HepG2 (cell line): ENCODE measurements at regions not wholly inside any gene's neighbourhood (a gene's known extent, or its start where the extent isn't known, plus 50 kb on each side); places are given as distances from the start of the nearest gene placed in this dataset.

Source experiments
- ATAC-seq: fragments of 200-7000 bp; cut with Tn5 transposase; 3 replicates; pipeline ENCODE4 v1.9.1; 2020; ENCODE audit warnings: mild to moderate bottlenecking, moderate library complexity
- BruUV-seq: library from RNA; stranded (reverse); fragments of 400-500 nt; replicated peaks from 2 replicates; lab custom pipeline; 2021; lab: Mats Ljungman, UMichigan
- CTCF ChIA-PET: fragments of 300-600 bp; formaldehyde crosslinking; extraction: SDS; loops from one replicate; lab custom pipeline; 2021; ENCODE audit warnings: low total read pairs, inconsistent platforms, low intra/inter-chr PET ratio; lab: Yijun Ruan, JAX
- POLR2A ChIA-PET: fragments of 350-600 bp; sonication (Branson Sonifier 250); formaldehyde crosslinking; loops from one replicate; lab custom pipeline; 2020; ENCODE audit warnings: antibody characterized with exemption, inconsistent platforms; lab: Yijun Ruan, JAX
- DNase-seq: peaks from one replicate; pipeline ENCODE4 v3.0.0-alpha.2; 2015; ENCODE audit warnings: low spot score
- FAIRE-seq: peaks from 3 replicates; lab custom pipeline; 2011; peaks lifted over from hg19 to GRCh38; lab: Jason Lieb, UNC
- H2AFZ ChIP-seq: one replicate; pipeline ENCODE4 v1.6.1; 2011; ENCODE audit warnings: low read length, inconsistent platforms
- H3K27ac ChIP-seq: fragments of 300-600 bp; 3 replicates; pipeline ENCODE4 v1.8.0; 2011; ENCODE audit warnings: mixed run types, mild to moderate bottlenecking, mixed read lengths, low read length, inconsistent platforms; ENCODE audit not compliant: insufficient read depth; ENCODE audit errors: extremely low read length
- H3K27me3 ChIP-seq, 2 experiments: fragments of 200-600 bp in 1 of 2; 2 replicates in 1 of 2; 3 replicates in 1 of 2; pipeline versions ENCODE4 v1.6.0 to v1.8.0; 2011; ENCODE audit warnings: low read length in 2 of 2, mild to moderate bottlenecking in 2 of 2, moderate library complexity in 2 of 2, inconsistent platforms in 1 of 2; ENCODE audit not compliant: insufficient read depth in 2 of 2, control insufficient read depth in 1 of 2
- H3K36me3 ChIP-seq, 2 experiments: fragments of 200-600 bp in 1 of 2; replicated peaks in 1 of 2; 2 replicates in 1 of 2; 3 replicates in 1 of 2; pipeline versions ENCODE4 v1.5.1 to v1.8.0; 2011; ENCODE audit warnings: low read length in 2 of 2, inconsistent platforms in 1 of 2; ENCODE audit not compliant: insufficient read depth in 2 of 2, control insufficient read depth in 1 of 2
- H3K4me1 ChIP-seq: 2 replicates; pipeline ENCODE4 v1.5.1; 2012; ENCODE audit warnings: low read length, inconsistent platforms; ENCODE audit not compliant: insufficient read depth
- H3K4me2 ChIP-seq: 2 replicates; pipeline ENCODE4 v1.6.0; 2011; ENCODE audit warnings: low read depth, low read length, inconsistent platforms
- H3K4me3 ChIP-seq, 3 experiments: fragments of 200-600 bp in 1 of 3; sonication (generic), shearing (Covaris generic) in 1 of 3; replicated peaks in 1 of 3; 2 replicates each; pipeline ENCODE4 v1.5.1; 2011 to 2016; ENCODE audit warnings: low read length in 3 of 3, inconsistent platforms in 2 of 3, low read depth in 2 of 3, mild to moderate bottlenecking in 2 of 3, control low read depth in 1 of 3, mixed read lengths in 1 of 3; ENCODE audit not compliant: insufficient read depth in 1 of 3
- H3K79me2 ChIP-seq: one replicate; pipeline ENCODE4 v1.6.1; 2011; ENCODE audit warnings: low read length, inconsistent platforms; ENCODE audit not compliant: insufficient read depth
- H3K9ac ChIP-seq: 2 replicates; pipeline ENCODE4 v1.6.0; 2011; ENCODE audit warnings: mild to moderate bottlenecking, low read depth, low read length, inconsistent platforms; ENCODE audit not compliant: insufficient read depth
- H3K9me3 ChIP-seq: 2 replicates; pipeline ENCODE4 v1.5.1; 2012; ENCODE audit warnings: mild to moderate bottlenecking, low read length
- H4K20me1 ChIP-seq: 2 replicates; pipeline ENCODE4 v1.6.0; 2011; ENCODE audit warnings: inconsistent platforms, mild to moderate bottlenecking, low read length, moderate library complexity; ENCODE audit not compliant: insufficient read depth
- AGO2 ChIP-seq: fragments of 200-400 bp; formaldehyde crosslinking; optimal IDR thresholded peaks from 2 replicates; pipeline ENCODE3; 2017; ENCODE audit warnings: mild to moderate bottlenecking, low read depth, low read length, moderate library complexity
- ATRX ChIP-seq: sonication (generic); formaldehyde crosslinking; IDR thresholded peaks from 2 replicates; pipeline ENCODE4 v1.4.0; 2020; ENCODE audit warnings: missing genetic modification reagents, borderline replicate concordance
- FOXJ3 ChIP-seq: sonication (generic); formaldehyde crosslinking; IDR thresholded peaks from 2 replicates; pipeline ENCODE4 v1.4.0; 2020; ENCODE audit warnings: missing genetic modification reagents, mild to moderate bottlenecking, borderline replicate concordance
- KDM1A ChIP-seq: IDR thresholded peaks from 2 replicates; pipeline ENCODE4 v1.6.1; 2016; ENCODE audit warnings: missing compliant biosample characterization
- MED1 ChIP-seq: sonication (generic); formaldehyde crosslinking; IDR thresholded peaks from 2 replicates; pipeline ENCODE4 v1.4.0; 2020; ENCODE audit warnings: missing genetic modification reagents
- NFE2L1 ChIP-seq: sonication (generic); formaldehyde crosslinking; IDR thresholded peaks from 2 replicates; pipeline ENCODE4 v1.4.0; 2020; ENCODE audit warnings: missing genetic modification reagents, mild to moderate bottlenecking, borderline replicate concordance
- NFIB ChIP-seq: sonication (generic); formaldehyde crosslinking; IDR thresholded peaks from 2 replicates; pipeline ENCODE4 v1.9.0; 2021; ENCODE audit warnings: missing genetic modification reagents, mild to moderate bottlenecking, borderline replicate concordance
- NR1H2 ChIP-seq: sonication (generic); formaldehyde crosslinking; IDR thresholded peaks from 2 replicates; pipeline ENCODE4 v1.8.1; 2022; ENCODE audit warnings: low read depth, missing genetic modification reagents, borderline replicate concordance
- SP1 ChIP-seq, 2 experiments: fragments of 450-650 bp in 1 of 2; sonication (generic) in 1 of 2; formaldehyde crosslinking in 1 of 2; IDR thresholded peaks; 2 replicates each; pipeline versions ENCODE4 v1.4.0 to v1.6.1; 2016 to 2020; ENCODE audit warnings: missing genetic modification reagents in 1 of 2
- SRSF1 ChIP-seq: fragments of 200-400 bp; formaldehyde crosslinking; optimal IDR thresholded peaks from 2 replicates; pipeline ENCODE3; 2017; ENCODE audit warnings: mild to moderate bottlenecking, low read depth, low read length, moderate library complexity
- ZNF281 ChIP-seq: sonication (generic); formaldehyde crosslinking; IDR thresholded peaks from 2 replicates; pipeline ENCODE4 v1.4.0; 2020; ENCODE audit warnings: missing genetic modification reagents, borderline replicate concordance
- ZNF317 ChIP-seq: sonication (generic); formaldehyde crosslinking; IDR thresholded peaks from 2 replicates; pipeline ENCODE4 v1.5.0; 2020; ENCODE audit warnings: mild to moderate bottlenecking, missing genetic modification reagents
- ZNF33B ChIP-seq: sonication (generic); formaldehyde crosslinking; IDR thresholded peaks from 2 replicates; pipeline ENCODE4 v1.5.1; 2020; ENCODE audit warnings: mild to moderate bottlenecking, missing genetic modification reagents
- ZNF441 ChIP-seq: sonication (generic); formaldehyde crosslinking; IDR thresholded peaks from 2 replicates; pipeline ENCODE4 v1.7.0; 2021; ENCODE audit warnings: missing genetic modification reagents, borderline replicate concordance
- ZNF639 ChIP-seq: conservative IDR thresholded peaks from 2 replicates; pipeline ENCODE4 v1.6.1; 2018; ENCODE audit warnings: missing genetic modification reagents
- ZNF660 ChIP-seq: sonication (generic); formaldehyde crosslinking; IDR thresholded peaks from 2 replicates; pipeline ENCODE4 v1.5.1; 2020; ENCODE audit warnings: mild to moderate bottlenecking, low read depth, missing genetic modification reagents, borderline replicate concordance
- ZNF737 ChIP-seq: sonication (generic); formaldehyde crosslinking; IDR thresholded peaks from 2 replicates; pipeline ENCODE4 v1.5.0; 2020; ENCODE audit warnings: missing genetic modification reagents, mild to moderate bottlenecking, borderline replicate concordance
- WGBS: methylation state at CpG from one replicate; pipeline ENCODE4 v1.1.6; 2017; ENCODE audit warnings: low lambda C conversion rate; 5-methylcytosine and 5-hydroxymethylcytosine counted together
- in situ Hi-C: cut with HindIII; loops from 2 replicates; pipeline ENCODE4 v1.10.0; 2017; ENCODE audit warnings: low pct_unique_long_range_greater_than_20kb; ENCODE audit not compliant: extremely low pct_ligation_motif_present
- intact Hi-C: fragments of 100-400 bp; cut with micrococcal nuclease; formaldehyde crosslinking; loops from one replicate; pipeline ENCODE4 v1.10.0; 2022; ENCODE audit not compliant: unreplicated experiment

- POLR2A ChIA-PET: no interaction called here
- H3K36me3 ChIP-seq: no peaks in the 10 kb centered on the region
- WGBS: 0% methylated on average over 1 of the region's 1 CpG
- no TSS peak for BruUV-seq
- CTCF ChIA-PET: no interaction called here
- intact Hi-C loops: no loop called here
- TF ChIP-seq SRSF1 (no peak), ZNF660 (no peak), ZNF737 (CRISPR knock-in tag) (no peak), NFIB (CRISPR knock-in tag) (no peak), NR1H2 (CRISPR knock-in tag) (no peak)
- TF ChIP-seq, all 625 proteins: peak for 0
- H3K79me2 ChIP-seq: no peaks in the 10 kb centered on the region
- no peak overlapping the region for H3K27ac ChIP-seq
- ATAC-seq: no peak
- 0 out of 5 replicates have a peak, but pooled peaks cover 0 to 3% of the 10 kb centered on the region in 2 experiments for H3K27me3 ChIP-seq
- FAIRE-seq: no peak
- H3K9ac ChIP-seq: no peak overlapping the region
- in situ Hi-C loops: no loop called here
- no peaks in the 10 kb centered on the region for H4K20me1 ChIP-seq
- no peak overlapping the region for H3K4me3 ChIP-seq
- H3K9me3 ChIP-seq: no peaks in the 10 kb centered on the region
- no peak for DNase-seq
- no peaks in the 10 kb centered on the region for H3K4me1 ChIP-seq
- no peak overlapping the region for H2AFZ ChIP-seq
- H3K4me2 ChIP-seq: no peak overlapping the region
Measured at GRCh38 chr3:68135067-68135466, 480.7 kb upstream of the SUCLG2 start.

GRCh38 chr3:68129065-68129464 is 474.7 kb upstream of the SUCLG2 start:
- Histone ChIP-seq H3K9ac (no peak overlapping the region), H3K79me2 (no peaks in the 10 kb centered on the region), H3K4me1 (no peaks in the 10 kb centered on the region), H4K20me1 (no peaks in the 10 kb centered on the region), H2AFZ (no peak overlapping the region), H3K4me3 (no peak overlapping the region), H3K36me3 (no peaks in the 10 kb centered on the region), H3K27me3 (no peaks in the 10 kb centered on the region), H3K27ac (no peak overlapping the region), H3K4me2 (no peak overlapping the region), H3K9me3 (no peaks in the 10 kb centered on the region)
- CTCF ChIA-PET: no interaction called here
- ATAC-seq (no peak), FAIRE-seq (no peak), DNase-seq (no peak)
- in situ Hi-C loops (no loop called here), intact Hi-C loops (no loop called here)
- BruUV-seq: no TSS peak
- 21% methylated on average over 3 of the region's 3 CpGs for WGBS
- POLR2A ChIA-PET: no interaction called here
- TF ChIP-seq NFE2L1 (CRISPR knock-in tag) (no peak), ZNF317 (CRISPR knock-in tag) (no peak), ATRX (CRISPR knock-in tag) (no peak), ZNF639 (CRISPR knock-in tag) (no peak), MED1 (CRISPR knock-in tag) (no peak), SP1 (IDR thresholded peaks at IDR 0.05) (no peak), SP1 (CRISPR knock-in tag; IDR thresholded peaks at IDR 0.05) (no peak), FOXJ3 (no peak), AGO2 (no peak), ZNF441 (CRISPR knock-in tag) (no peak), ZNF281 (no peak), ZNF33B (CRISPR knock-in tag) (no peak), KDM1A (CRISPR knock-in tag) (no peak)
